ENCODE measurements at regions not wholly inside any gene's neighbourhood (a gene's known extent, or its start where the extent isn't known, plus 50 kb on each side); places are given as distances from the start of the nearest gene placed in this dataset.
"Not testable (repeated sequence)": the region's sequence is repeated elsewhere in the genome, so short reads cannot be mapped to it uniquely, and the experiment has no call there.

GRCh38 chr12:75854137-75854536 lies 177.4 kb downstream of the PHLDA1 start:
- not testable (repeated sequence) for TF ChIP-seq KAT7 (CRISPR knock-in tag; IDR thresholded peaks at IDR 0.05; ENCODE audit: borderline replicate concordance); CBX1 (IDR thresholded peaks at IDR 0.05; ENCODE audit: low read depth); ZBTB39 (CRISPR knock-in tag; IDR thresholded peaks at IDR 0.05); SETDB1 (CRISPR knock-in tag; IDR thresholded peaks at IDR 0.05; ENCODE audit: borderline replicate concordance); CTCF (CRISPR knock-in tag; IDR thresholded peaks at IDR 0.05); ZNF143 (CRISPR knock-in tag; IDR thresholded peaks at IDR 0.05); GLMP (CRISPR knock-in tag; IDR thresholded peaks at IDR 0.05; ENCODE audit: borderline replicate concordance)
